ENCODE measurements at regions not wholly inside any gene's neighbourhood (a gene's known extent, or its start where the extent isn't known, plus 50 kb on each side); places are given as distances from the start of the nearest gene placed in this dataset.

DNA sequence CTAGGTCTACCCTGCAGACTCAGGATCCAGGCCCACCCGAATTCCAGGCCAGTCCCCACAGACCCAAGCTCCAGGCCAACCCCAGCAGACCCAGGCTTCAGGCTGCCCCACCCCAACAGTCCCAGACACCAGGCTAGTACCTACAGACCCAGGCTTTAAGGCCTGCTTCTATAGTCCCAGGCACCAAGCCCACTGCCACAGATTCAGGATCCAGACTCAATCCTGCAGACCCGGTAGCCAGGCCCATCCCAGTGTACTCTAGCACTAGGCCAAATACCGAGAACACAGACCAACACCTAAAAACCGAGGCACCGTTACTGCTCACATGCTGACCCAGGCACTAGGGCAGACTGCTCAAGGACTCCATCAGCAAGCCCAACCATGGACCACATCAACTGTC, 862.3 kb downstream of the UQCRFS1 start:
- TF ChIP-seq EGR1 (IDR thresholded peaks at IDR 0.05) (no peak), ZBTB7A (IDR thresholded peaks at IDR 0.05; ENCODE audit: low read depth) (no peak), YY1 (IDR thresholded peaks at IDR 0.05; ENCODE audit: low read depth) (no peak)
- TF ChIP-seq, protein P1, sequence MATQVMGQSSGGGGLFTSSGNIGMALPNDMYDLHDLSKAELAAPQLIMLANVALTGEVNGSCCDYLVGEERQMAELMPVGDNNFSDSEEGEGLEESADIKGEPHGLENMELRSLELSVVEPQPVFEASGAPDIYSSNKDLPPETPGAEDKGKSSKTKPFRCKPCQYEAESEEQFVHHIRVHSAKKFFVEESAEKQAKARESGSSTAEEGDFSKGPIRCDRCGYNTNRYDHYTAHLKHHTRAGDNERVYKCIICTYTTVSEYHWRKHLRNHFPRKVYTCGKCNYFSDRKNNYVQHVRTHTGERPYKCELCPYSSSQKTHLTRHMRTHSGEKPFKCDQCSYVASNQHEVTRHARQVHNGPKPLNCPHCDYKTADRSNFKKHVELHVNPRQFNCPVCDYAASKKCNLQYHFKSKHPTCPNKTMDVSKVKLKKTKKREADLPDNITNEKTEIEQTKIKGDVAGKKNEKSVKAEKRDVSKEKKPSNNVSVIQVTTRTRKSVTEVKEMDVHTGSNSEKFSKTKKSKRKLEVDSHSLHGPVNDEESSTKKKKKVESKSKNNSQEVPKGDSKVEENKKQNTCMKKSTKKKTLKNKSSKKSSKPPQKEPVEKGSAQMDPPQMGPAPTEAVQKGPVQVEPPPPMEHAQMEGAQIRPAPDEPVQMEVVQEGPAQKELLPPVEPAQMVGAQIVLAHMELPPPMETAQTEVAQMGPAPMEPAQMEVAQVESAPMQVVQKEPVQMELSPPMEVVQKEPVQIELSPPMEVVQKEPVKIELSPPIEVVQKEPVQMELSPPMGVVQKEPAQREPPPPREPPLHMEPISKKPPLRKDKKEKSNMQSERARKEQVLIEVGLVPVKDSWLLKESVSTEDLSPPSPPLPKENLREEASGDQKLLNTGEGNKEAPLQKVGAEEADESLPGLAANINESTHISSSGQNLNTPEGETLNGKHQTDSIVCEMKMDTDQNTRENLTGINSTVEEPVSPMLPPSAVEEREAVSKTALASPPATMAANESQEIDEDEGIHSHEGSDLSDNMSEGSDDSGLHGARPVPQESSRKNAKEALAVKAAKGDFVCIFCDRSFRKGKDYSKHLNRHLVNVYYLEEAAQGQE (IDR thresholded peaks at IDR 0.05; ENCODE audit: low read depth), result no peak

Measured in Ishikawa (cell line).